SK-N-SH treated with all-trans-retinoic acid at 6 μM for 48 hours (cell line): ENCODE measurements at regions not wholly inside any gene's neighbourhood (a gene's known extent, or its start where the extent isn't known, plus 50 kb on each side); places are given as distances from the start of the nearest gene placed in this dataset.

Experiments
- CSDC2 ChIP-seq: fragments of 250-450 bp; sonication (Bioruptor Pico); IDR thresholded peaks from 2 replicates; pipeline ENCODE4 v1.5.0; 2020; ENCODE audit warnings: mild to moderate bottlenecking, moderate library complexity
- ZFP30 ChIP-seq: fragments of 450-650 bp; formaldehyde crosslinking; IDR thresholded peaks from 2 replicates; pipeline ENCODE4 v1.5.0; 2022; ENCODE audit warnings: mild to moderate bottlenecking, moderate library complexity
- ZNF70 ChIP-seq: fragments of 450-650 bp; formaldehyde crosslinking; IDR thresholded peaks from 2 replicates; pipeline ENCODE4 v1.5.0; 2020; ENCODE audit warnings: mild to moderate bottlenecking, moderate library complexity
- TF ChIP-seq, protein P1 (sequence below): fragments of 250-450 bp; sonication (Bioruptor Pico); IDR thresholded peaks from 2 replicates; pipeline ENCODE4 v1.8.0; 2020; ENCODE audit warnings: mild to moderate bottlenecking, moderate library complexity, borderline replicate concordance
- TF ChIP-seq, protein P2 (sequence below): fragments of 250-450 bp; sonication (Bioruptor Pico); IDR thresholded peaks from 2 replicates; pipeline ENCODE4 v1.5.1; 2020; ENCODE audit warnings: low read depth, mild to moderate bottlenecking, moderate library complexity

DNA sequence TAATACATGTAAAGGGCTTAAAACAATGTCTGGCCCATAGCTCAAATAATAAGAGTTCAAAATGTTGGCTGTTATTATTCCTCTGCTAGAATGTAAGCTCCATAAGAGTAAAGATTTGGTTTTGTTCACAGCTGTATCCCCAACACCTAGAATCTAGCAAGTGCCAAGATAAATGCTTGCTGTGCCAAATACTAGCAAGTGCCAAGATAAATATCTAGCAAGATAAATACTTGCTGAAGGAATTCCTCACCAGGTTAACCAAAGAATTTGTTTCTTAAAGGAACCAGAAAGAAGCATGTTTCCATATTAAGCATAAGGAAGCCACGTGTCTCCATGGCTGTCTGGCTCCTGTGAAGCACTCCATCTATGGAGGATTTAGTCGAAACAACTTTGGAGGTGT lies 235.2 kb upstream of the SP4 start:
- TF ChIP-seq, protein P1, sequence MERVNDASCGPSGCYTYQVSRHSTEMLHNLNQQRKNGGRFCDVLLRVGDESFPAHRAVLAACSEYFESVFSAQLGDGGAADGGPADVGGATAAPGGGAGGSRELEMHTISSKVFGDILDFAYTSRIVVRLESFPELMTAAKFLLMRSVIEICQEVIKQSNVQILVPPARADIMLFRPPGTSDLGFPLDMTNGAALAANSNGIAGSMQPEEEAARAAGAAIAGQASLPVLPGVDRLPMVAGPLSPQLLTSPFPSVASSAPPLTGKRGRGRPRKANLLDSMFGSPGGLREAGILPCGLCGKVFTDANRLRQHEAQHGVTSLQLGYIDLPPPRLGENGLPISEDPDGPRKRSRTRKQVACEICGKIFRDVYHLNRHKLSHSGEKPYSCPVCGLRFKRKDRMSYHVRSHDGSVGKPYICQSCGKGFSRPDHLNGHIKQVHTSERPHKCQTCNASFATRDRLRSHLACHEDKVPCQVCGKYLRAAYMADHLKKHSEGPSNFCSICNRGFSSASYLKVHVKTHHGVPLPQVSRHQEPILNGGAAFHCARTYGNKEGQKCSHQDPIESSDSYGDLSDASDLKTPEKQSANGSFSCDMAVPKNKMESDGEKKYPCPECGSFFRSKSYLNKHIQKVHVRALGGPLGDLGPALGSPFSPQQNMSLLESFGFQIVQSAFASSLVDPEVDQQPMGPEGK: no peak
- TF ChIP-seq, protein P2, sequence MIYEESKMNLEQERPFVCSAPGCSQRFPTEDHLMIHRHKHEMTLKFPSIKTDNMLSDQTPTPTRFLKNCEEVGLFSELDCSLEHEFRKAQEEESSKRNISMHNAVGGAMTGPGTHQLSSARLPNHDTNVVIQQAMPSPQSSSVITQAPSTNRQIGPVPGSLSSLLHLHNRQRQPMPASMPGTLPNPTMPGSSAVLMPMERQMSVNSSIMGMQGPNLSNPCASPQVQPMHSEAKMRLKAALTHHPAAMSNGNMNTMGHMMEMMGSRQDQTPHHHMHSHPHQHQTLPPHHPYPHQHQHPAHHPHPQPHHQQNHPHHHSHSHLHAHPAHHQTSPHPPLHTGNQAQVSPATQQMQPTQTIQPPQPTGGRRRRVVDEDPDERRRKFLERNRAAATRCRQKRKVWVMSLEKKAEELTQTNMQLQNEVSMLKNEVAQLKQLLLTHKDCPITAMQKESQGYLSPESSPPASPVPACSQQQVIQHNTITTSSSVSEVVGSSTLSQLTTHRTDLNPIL (CRISPR knock-in tag): no peak
- TF ChIP-seq CSDC2 (CRISPR knock-in tag) (no peak), ZNF70 (CRISPR knock-in tag) (no peak), ZFP30 (CRISPR knock-in tag) (no peak)
